GM23338 (cell line): ENCODE measurements at regions not wholly inside any gene's neighbourhood (a gene's known extent, or its start where the extent isn't known, plus 50 kb on each side); places are given as distances from the start of the nearest gene placed in this dataset.

Source experiments
- ATAC-seq: fragments of 200-7000 bp; cut with Tn5 transposase; 3 replicates; pipeline ENCODE4 v1.9.1; 2020
- DNase-seq: peaks from one replicate; pipeline ENCODE4 v3.0.0-alpha.2; 2015; ENCODE audit warnings: low spot score
- H2AFZ ChIP-seq: fragments of 200-600 bp; sonication (generic); 2 replicates; pipeline ENCODE4 v1.8.0; 2016; ENCODE audit warnings: antibody characterized with exemption, mild to moderate bottlenecking, moderate library complexity
- H3F3A ChIP-seq: fragments of 200-600 bp; sonication (generic); replicated peaks from 2 replicates; pipeline ENCODE4 v1.8.0; 2017; ENCODE audit warnings: antibody characterized with exemption, mixed run types, low read depth
- H3K27ac ChIP-seq: fragments of 200-600 bp; sonication (generic); 2 replicates; pipeline ENCODE4 v1.6.1; 2016; ENCODE audit warnings: low read depth
- H3K27me3 ChIP-seq: fragments of 200-600 bp; sonication (generic); 2 replicates; pipeline ENCODE4 v1.8.0; 2016; ENCODE audit warnings: mild to moderate bottlenecking, mixed run types, moderate library complexity; ENCODE audit not compliant: insufficient read depth
- H3K36me3 ChIP-seq: fragments of 200-600 bp; sonication (generic); 2 replicates; pipeline ENCODE4 v1.8.0; 2016; ENCODE audit warnings: mild to moderate bottlenecking; ENCODE audit not compliant: insufficient read depth
- H3K4me1 ChIP-seq: fragments of 200-600 bp; sonication (generic); 2 replicates; pipeline ENCODE4 v1.8.0; 2016; ENCODE audit warnings: mild to moderate bottlenecking, moderate library complexity; ENCODE audit not compliant: insufficient read depth
- H3K4me2 ChIP-seq: fragments of 200-600 bp; sonication (generic); 2 replicates; pipeline ENCODE4 v1.7.1; 2017; ENCODE audit warnings: mixed run types
- H3K4me3 ChIP-seq: fragments of 200-600 bp; sonication (generic); 2 replicates; pipeline ENCODE4 v1.6.1; 2016; ENCODE audit warnings: mixed run types
- H3K79me2 ChIP-seq: fragments of 200-600 bp; sonication (generic); replicated peaks from 2 replicates; pipeline ENCODE4 v1.8.0; 2017; ENCODE audit warnings: mild to moderate bottlenecking; ENCODE audit not compliant: insufficient read depth
- H3K9me2 ChIP-seq: fragments of 200-600 bp; sonication (generic); 2 replicates; pipeline ENCODE4 v1.8.0; 2017; ENCODE audit not compliant: insufficient read depth
- H4K20me1 ChIP-seq: fragments of 200-600 bp; sonication (generic); replicated peaks from 2 replicates; pipeline ENCODE4 v1.8.0; 2017; ENCODE audit warnings: mild to moderate bottlenecking; ENCODE audit not compliant: insufficient read depth
- H3K27ac Mint-ChIP-seq: 2 replicates; pipeline ENCODE4 v1.8.0; 2020; ENCODE audit warnings: inconsistent platforms, mild to moderate bottlenecking, moderate library complexity, mixed read lengths
- H3K27me3 Mint-ChIP-seq: 3 replicates; pipeline ENCODE4 v1.8.0; 2022; ENCODE audit warnings: low read depth, mild to moderate bottlenecking, moderate library complexity, mixed read lengths, inconsistent platforms; ENCODE audit not compliant: insufficient read depth, poor library complexity
- H3K36me3 Mint-ChIP-seq: 3 replicates; pipeline ENCODE4 v1.8.0; 2021; ENCODE audit warnings: low read depth, mild to moderate bottlenecking, inconsistent platforms, moderate library complexity, mixed read lengths
- H3K4me1 Mint-ChIP-seq: 3 replicates; pipeline ENCODE4 v1.8.0; 2020; ENCODE audit warnings: mild to moderate bottlenecking, inconsistent platforms, mixed read lengths
- H3K4me3 Mint-ChIP-seq: 3 replicates; pipeline ENCODE4 v1.8.0; 2021; ENCODE audit warnings: moderate library complexity, mild to moderate bottlenecking, inconsistent platforms, mixed read lengths
- H3K9me3 Mint-ChIP-seq: 3 replicates; pipeline ENCODE4 v1.8.0; 2020; ENCODE audit warnings: moderate library complexity, mild to moderate bottlenecking, inconsistent platforms, mixed read lengths
- CREB1 ChIP-seq: fragments of 250-450 bp; sonication (Bioruptor Pico); IDR thresholded peaks from 2 replicates; pipeline ENCODE4 v1.5.0; 2020; ENCODE audit warnings: low read depth, mild to moderate bottlenecking, moderate library complexity
- EZH2 ChIP-seq: fragments of 200-600 bp; sonication (generic); IDR thresholded peaks from one replicate; pipeline ENCODE4 v1.8.0; 2017; ENCODE audit warnings: antibody characterized with exemption, mild to moderate bottlenecking, low read depth; ENCODE audit not compliant: unreplicated experiment
- EZH2phosphoT487 ChIP-seq: fragments of 200-600 bp; sonication (generic); IDR thresholded peaks from one replicate; pipeline ENCODE4 v1.8.1; 2018; ENCODE audit warnings: antibody characterized with exemption; ENCODE audit not compliant: unreplicated experiment
- JUNB ChIP-seq: IDR thresholded peaks from one replicate; pipeline ENCODE4 v1.6.1; 2016; ENCODE audit warnings: antibody characterized with exemption; ENCODE audit not compliant: unreplicated experiment
- NANOG ChIP-seq: IDR thresholded peaks from 2 replicates; pipeline ENCODE4 v1.6.1; 2016; ENCODE audit warnings: antibody characterized with exemption, borderline replicate concordance
- POLR2AphosphoS5 ChIP-seq: IDR thresholded peaks from 2 replicates; pipeline ENCODE4 v1.6.1; 2016; ENCODE audit warnings: antibody characterized with exemption, low read depth
- STAT1 ChIP-seq: IDR thresholded peaks from one replicate; pipeline ENCODE4 v1.6.1; 2016; ENCODE audit warnings: antibody characterized with exemption; ENCODE audit not compliant: unreplicated experiment
- ZNF114 ChIP-seq: fragments of 250-450 bp; sonication (Bioruptor Pico); IDR thresholded peaks from 2 replicates; pipeline ENCODE4 v1.5.0; 2020; ENCODE audit warnings: mild to moderate bottlenecking, moderate library complexity
- ZNF331 ChIP-seq: fragments of 250-450 bp; sonication (Bioruptor Pico); IDR thresholded peaks from 2 replicates; pipeline ENCODE4 v1.5.0; 2020; ENCODE audit warnings: low read depth, mild to moderate bottlenecking, moderate library complexity
- TF ChIP-seq, protein P1 (sequence below): IDR thresholded peaks from 2 replicates; pipeline ENCODE4 v1.6.1; 2016; ENCODE audit warnings: antibody characterized with exemption
- TF ChIP-seq, protein P2 (sequence below), 2 experiments: fragments of 200-600 bp in 1 of 2; sonication (generic) in 1 of 2; conservative IDR thresholded peaks; 2 replicates each; pipeline versions ENCODE4 v1.5.1 to v1.6.1; 2016 to 2017; ENCODE audit warnings: antibody characterized with exemption in 2 of 2, low read depth in 2 of 2, mild to moderate bottlenecking in 2 of 2, moderate library complexity in 1 of 2
- TF ChIP-seq, protein P3 (sequence below): fragments of 250-450 bp; sonication (Bioruptor Pico); IDR thresholded peaks from 2 replicates; pipeline ENCODE4 v1.5.0; 2020; ENCODE audit warnings: mild to moderate bottlenecking, moderate library complexity
- TF ChIP-seq, protein P4 (sequence below): IDR thresholded peaks from one replicate; pipeline ENCODE4 v1.6.1; 2018; ENCODE audit warnings: antibody characterized with exemption; ENCODE audit not compliant: unreplicated experiment

DNA sequence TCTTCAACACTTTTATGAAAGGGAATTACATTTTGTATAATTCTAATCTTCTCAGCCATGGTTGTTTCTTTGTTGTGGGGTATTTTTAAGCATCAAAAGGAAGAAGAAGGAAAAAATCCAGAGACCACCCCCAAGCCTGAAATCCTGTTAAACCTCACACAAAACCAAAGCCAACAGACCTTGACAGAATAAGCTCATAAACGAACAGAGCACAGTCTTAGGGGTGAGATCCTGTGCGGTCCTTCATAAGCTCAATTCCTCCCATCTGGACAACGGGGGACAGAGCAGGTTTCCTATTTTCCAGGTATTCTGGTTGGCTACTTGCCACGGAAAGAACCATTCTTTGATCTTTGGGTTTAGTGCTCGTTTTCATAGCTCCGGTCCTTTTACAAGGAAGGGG lies 151.3 kb upstream of the SULF2 start:
- H3K27me3 Mint-ChIP-seq: peaks cover 2% of the 10 kb centered on the region
- no peak overlapping the region for H2AFZ ChIP-seq
- no peaks in the 10 kb centered on the region for H3K27me3 ChIP-seq
- no peaks in the 10 kb centered on the region for H3K4me1 ChIP-seq
- no peak overlapping the region for H3K27ac Mint-ChIP-seq
- H3K79me2 ChIP-seq: no peaks in the 10 kb centered on the region
- TF ChIP-seq EZH2phosphoT487 (no peak), ZNF114 (CRISPR knock-in tag) (no peak), NANOG (no peak), CREB1 (CRISPR knock-in tag) (no peak), STAT1 (no peak), JUNB (no peak), ZNF331 (no peak), EZH2 (no peak), POLR2AphosphoS5 (no peak)
- TF ChIP-seq, protein P1, sequence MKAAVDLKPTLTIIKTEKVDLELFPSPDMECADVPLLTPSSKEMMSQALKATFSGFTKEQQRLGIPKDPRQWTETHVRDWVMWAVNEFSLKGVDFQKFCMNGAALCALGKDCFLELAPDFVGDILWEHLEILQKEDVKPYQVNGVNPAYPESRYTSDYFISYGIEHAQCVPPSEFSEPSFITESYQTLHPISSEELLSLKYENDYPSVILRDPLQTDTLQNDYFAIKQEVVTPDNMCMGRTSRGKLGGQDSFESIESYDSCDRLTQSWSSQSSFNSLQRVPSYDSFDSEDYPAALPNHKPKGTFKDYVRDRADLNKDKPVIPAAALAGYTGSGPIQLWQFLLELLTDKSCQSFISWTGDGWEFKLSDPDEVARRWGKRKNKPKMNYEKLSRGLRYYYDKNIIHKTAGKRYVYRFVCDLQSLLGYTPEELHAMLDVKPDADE: no peak
- TF ChIP-seq, protein P2, sequence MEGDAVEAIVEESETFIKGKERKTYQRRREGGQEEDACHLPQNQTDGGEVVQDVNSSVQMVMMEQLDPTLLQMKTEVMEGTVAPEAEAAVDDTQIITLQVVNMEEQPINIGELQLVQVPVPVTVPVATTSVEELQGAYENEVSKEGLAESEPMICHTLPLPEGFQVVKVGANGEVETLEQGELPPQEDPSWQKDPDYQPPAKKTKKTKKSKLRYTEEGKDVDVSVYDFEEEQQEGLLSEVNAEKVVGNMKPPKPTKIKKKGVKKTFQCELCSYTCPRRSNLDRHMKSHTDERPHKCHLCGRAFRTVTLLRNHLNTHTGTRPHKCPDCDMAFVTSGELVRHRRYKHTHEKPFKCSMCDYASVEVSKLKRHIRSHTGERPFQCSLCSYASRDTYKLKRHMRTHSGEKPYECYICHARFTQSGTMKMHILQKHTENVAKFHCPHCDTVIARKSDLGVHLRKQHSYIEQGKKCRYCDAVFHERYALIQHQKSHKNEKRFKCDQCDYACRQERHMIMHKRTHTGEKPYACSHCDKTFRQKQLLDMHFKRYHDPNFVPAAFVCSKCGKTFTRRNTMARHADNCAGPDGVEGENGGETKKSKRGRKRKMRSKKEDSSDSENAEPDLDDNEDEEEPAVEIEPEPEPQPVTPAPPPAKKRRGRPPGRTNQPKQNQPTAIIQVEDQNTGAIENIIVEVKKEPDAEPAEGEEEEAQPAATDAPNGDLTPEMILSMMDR (conservative IDR thresholded peaks at IDR 0.05; ENCODE audit: low read depth in 2 of 2): no peak
- TF ChIP-seq, protein P3, sequence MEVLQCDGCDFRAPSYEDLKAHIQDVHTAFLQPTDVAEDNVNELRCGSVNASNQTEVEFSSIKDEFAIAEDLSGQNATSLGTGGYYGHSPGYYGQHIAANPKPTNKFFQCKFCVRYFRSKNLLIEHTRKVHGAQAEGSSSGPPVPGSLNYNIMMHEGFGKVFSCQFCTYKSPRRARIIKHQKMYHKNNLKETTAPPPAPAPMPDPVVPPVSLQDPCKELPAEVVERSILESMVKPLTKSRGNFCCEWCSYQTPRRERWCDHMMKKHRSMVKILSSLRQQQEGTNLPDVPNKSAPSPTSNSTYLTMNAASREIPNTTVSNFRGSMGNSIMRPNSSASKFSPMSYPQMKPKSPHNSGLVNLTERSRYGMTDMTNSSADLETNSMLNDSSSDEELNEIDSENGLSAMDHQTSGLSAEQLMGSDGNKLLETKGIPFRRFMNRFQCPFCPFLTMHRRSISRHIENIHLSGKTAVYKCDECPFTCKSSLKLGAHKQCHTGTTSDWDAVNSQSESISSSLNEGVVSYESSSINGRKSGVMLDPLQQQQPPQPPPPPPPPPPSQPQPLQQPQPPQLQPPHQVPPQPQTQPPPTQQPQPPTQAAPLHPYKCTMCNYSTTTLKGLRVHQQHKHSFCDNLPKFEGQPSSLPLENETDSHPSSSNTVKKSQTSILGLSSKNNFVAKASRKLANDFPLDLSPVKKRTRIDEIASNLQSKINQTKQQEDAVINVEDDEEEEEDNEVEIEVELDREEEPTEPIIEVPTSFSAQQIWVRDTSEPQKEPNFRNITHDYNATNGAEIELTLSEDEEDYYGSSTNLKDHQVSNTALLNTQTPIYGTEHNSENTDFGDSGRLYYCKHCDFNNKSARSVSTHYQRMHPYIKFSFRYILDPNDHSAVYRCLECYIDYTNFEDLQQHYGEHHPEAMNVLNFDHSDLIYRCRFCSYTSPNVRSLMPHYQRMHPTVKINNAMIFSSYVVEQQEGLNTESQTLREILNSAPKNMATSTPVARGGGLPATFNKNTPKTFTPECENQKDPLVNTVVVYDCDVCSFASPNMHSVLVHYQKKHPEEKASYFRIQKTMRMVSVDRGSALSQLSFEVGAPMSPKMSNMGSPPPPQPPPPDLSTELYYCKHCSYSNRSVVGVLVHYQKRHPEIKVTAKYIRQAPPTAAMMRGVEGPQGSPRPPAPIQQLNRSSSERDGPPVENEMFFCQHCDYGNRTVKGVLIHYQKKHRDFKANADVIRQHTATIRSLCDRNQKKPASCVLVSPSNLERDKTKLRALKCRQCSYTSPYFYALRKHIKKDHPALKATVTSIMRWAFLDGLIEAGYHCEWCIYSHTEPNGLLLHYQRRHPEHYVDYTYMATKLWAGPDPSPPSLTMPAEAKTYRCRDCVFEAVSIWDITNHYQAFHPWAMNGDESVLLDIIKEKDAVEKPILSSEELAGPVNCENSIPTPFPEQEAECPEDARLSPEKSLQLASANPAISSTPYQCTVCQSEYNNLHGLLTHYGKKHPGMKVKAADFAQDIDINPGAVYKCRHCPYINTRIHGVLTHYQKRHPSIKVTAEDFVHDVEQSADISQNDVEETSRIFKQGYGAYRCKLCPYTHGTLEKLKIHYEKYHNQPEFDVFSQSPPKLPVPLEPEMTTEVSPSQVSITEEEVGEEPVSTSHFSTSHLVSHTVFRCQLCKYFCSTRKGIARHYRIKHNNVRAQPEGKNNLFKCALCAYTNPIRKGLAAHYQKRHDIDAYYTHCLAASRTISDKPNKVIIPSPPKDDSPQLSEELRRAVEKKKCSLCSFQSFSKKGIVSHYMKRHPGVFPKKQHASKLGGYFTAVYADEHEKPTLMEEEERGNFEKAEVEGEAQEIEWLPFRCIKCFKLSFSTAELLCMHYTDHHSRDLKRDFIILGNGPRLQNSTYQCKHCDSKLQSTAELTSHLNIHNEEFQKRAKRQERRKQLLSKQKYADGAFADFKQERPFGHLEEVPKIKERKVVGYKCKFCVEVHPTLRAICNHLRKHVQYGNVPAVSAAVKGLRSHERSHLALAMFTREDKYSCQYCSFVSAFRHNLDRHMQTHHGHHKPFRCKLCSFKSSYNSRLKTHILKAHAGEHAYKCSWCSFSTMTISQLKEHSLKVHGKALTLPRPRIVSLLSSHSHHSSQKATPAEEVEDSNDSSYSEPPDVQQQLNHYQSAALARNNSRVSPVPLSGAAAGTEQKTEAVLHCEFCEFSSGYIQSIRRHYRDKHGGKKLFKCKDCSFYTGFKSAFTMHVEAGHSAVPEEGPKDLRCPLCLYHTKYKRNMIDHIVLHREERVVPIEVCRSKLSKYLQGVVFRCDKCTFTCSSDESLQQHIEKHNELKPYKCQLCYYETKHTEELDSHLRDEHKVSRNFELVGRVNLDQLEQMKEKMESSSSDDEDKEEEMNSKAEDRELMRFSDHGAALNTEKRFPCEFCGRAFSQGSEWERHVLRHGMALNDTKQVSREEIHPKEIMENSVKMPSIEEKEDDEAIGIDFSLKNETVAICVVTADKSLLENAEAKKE: no peak
- TF ChIP-seq, protein P4, sequence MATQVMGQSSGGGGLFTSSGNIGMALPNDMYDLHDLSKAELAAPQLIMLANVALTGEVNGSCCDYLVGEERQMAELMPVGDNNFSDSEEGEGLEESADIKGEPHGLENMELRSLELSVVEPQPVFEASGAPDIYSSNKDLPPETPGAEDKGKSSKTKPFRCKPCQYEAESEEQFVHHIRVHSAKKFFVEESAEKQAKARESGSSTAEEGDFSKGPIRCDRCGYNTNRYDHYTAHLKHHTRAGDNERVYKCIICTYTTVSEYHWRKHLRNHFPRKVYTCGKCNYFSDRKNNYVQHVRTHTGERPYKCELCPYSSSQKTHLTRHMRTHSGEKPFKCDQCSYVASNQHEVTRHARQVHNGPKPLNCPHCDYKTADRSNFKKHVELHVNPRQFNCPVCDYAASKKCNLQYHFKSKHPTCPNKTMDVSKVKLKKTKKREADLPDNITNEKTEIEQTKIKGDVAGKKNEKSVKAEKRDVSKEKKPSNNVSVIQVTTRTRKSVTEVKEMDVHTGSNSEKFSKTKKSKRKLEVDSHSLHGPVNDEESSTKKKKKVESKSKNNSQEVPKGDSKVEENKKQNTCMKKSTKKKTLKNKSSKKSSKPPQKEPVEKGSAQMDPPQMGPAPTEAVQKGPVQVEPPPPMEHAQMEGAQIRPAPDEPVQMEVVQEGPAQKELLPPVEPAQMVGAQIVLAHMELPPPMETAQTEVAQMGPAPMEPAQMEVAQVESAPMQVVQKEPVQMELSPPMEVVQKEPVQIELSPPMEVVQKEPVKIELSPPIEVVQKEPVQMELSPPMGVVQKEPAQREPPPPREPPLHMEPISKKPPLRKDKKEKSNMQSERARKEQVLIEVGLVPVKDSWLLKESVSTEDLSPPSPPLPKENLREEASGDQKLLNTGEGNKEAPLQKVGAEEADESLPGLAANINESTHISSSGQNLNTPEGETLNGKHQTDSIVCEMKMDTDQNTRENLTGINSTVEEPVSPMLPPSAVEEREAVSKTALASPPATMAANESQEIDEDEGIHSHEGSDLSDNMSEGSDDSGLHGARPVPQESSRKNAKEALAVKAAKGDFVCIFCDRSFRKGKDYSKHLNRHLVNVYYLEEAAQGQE: no peak
- H3K4me3 Mint-ChIP-seq: no peak overlapping the region
- H3K36me3 Mint-ChIP-seq: no peaks in the 10 kb centered on the region
- H3K36me3 ChIP-seq: no peaks in the 10 kb centered on the region
- ATAC-seq: no peak
- H3K4me2 ChIP-seq: no peak overlapping the region
- no peak overlapping the region for H3K27ac ChIP-seq
- H3K4me1 Mint-ChIP-seq: peaks cover 7% of the 10 kb centered on the region; the same call in 2 of the 3 replicates
- no peaks in the 10 kb centered on the region for H3F3A ChIP-seq
- no peaks in the 10 kb centered on the region for H4K20me1 ChIP-seq
- H3K4me3 ChIP-seq: no peak overlapping the region
- no peak for DNase-seq
- no peaks in the 10 kb centered on the region for H3K9me3 Mint-ChIP-seq
- H3K9me2 ChIP-seq: no peaks in the 10 kb centered on the region
